IMR-90 (cell line): ENCODE measurements at regions not wholly inside any gene's neighbourhood (a gene's known extent, or its start where the extent isn't known, plus 50 kb on each side); places are given as distances from the start of the nearest gene placed in this dataset.

Source experiments
- ATAC-seq: fragments of 200-7000 bp; cut with Tn5 transposase; 2 replicates; pipeline ENCODE4 v1.9.1; 2020; ENCODE audit warnings: low read depth, mild to moderate bottlenecking, moderate library complexity
- BruUV-seq: library from RNA; stranded (reverse); fragments of 400-500 nt; replicated peaks from 2 replicates; lab custom pipeline; 2021; lab: Mats Ljungman, UMichigan
- CTCF ChIA-PET: fragments of 300-600 bp; formaldehyde crosslinking; extraction: SDS; loops from one replicate; lab custom pipeline; 2021; ENCODE audit warnings: antibody characterized with exemption; lab: Yijun Ruan, JAX
- POLR2A ChIA-PET: fragments of 300-600 bp; sonication (Branson Sonifier 250); formaldehyde crosslinking; loops from one replicate; lab custom pipeline; 2022; ENCODE audit warnings: antibody characterized with exemption; ENCODE audit not compliant: unreplicated experiment; lab: Charles Lee
- DNase-seq: peaks from one replicate; pipeline ENCODE4 v3.0.0; 2013
- H2AFZ ChIP-seq: replicated peaks from 2 replicates; pipeline ENCODE3; 2013; ENCODE audit warnings: low read length, mild to moderate bottlenecking; ENCODE audit not compliant: poor library complexity
- H2AK5ac ChIP-seq: 2 replicates; pipeline ENCODE4 v1.6.1; 2013; ENCODE audit warnings: low read depth, low read length, inconsistent platforms
- H2AK9ac ChIP-seq: replicated peaks from 2 replicates; pipeline ENCODE3; 2013; ENCODE audit warnings: mild to moderate bottlenecking, low read depth, low read length, moderate library complexity; ENCODE audit not compliant: poor library complexity
- H2BK120ac ChIP-seq: 2 replicates; pipeline ENCODE4 v1.6.1; 2013; ENCODE audit warnings: low read depth, low read length, inconsistent platforms
- H2BK15ac ChIP-seq: 3 replicates; pipeline ENCODE4 v1.6.1; 2013; ENCODE audit warnings: low read depth, low read length, inconsistent platforms
- H2BK20ac ChIP-seq: 2 replicates; pipeline ENCODE4 v1.6.1; 2013; ENCODE audit warnings: low read depth, mild to moderate bottlenecking, inconsistent platforms, low read length, moderate library complexity
- H2BK5ac ChIP-seq: 2 replicates; pipeline ENCODE4 v1.6.1; 2013; ENCODE audit warnings: mild to moderate bottlenecking, low read depth, low read length, inconsistent platforms; ENCODE audit not compliant: poor library complexity, severe bottlenecking
- H3K14ac ChIP-seq: replicated peaks from 2 replicates; pipeline ENCODE4 v1.6.1; 2013; ENCODE audit warnings: low read depth, low read length, inconsistent platforms
- H3K18ac ChIP-seq: 2 replicates; pipeline ENCODE4 v1.6.1; 2013; ENCODE audit warnings: low read depth, low read length, control low read depth
- H3K23ac ChIP-seq: 2 replicates; pipeline ENCODE4 v1.6.1; 2013; ENCODE audit warnings: low read depth, low read length, inconsistent platforms
- H3K27ac ChIP-seq: 2 replicates; pipeline ENCODE4 v1.5.1; 2013; ENCODE audit warnings: mild to moderate bottlenecking, control low read depth, low read length; ENCODE audit not compliant: insufficient read depth
- H3K27me3 ChIP-seq: 2 replicates; pipeline ENCODE4 v1.6.1; 2013; ENCODE audit warnings: low read length; ENCODE audit not compliant: control insufficient read depth, insufficient read depth
- H3K36me3 ChIP-seq: 2 replicates; pipeline ENCODE4 v1.6.1; 2013; ENCODE audit warnings: low read length, mixed read lengths; ENCODE audit not compliant: control insufficient read depth, insufficient read depth
- H3K4ac ChIP-seq: 2 replicates; pipeline ENCODE4 v1.6.1; 2013; ENCODE audit warnings: low read depth, low read length, inconsistent platforms
- H3K4me1 ChIP-seq: 2 replicates; pipeline ENCODE4 v1.6.1; 2013; ENCODE audit warnings: low read length, mixed read lengths; ENCODE audit not compliant: control insufficient read depth, insufficient read depth
- H3K4me2 ChIP-seq: 2 replicates; pipeline ENCODE4 v1.6.1; 2013; ENCODE audit warnings: low read depth, mild to moderate bottlenecking, control low read depth, low read length, moderate library complexity
- H3K4me3 ChIP-seq: 2 replicates; pipeline ENCODE4 v1.5.1; 2013; ENCODE audit warnings: low read depth, mild to moderate bottlenecking, control low read depth, low read length, moderate library complexity; ENCODE audit not compliant: insufficient read depth
- H3K56ac ChIP-seq: 2 replicates; pipeline ENCODE4 v1.6.1; 2013; ENCODE audit warnings: low read length, inconsistent platforms; ENCODE audit not compliant: insufficient read depth; ENCODE audit errors: extremely low read depth
- H3K79me1 ChIP-seq, 2 experiments: 2 replicates each; pipeline ENCODE4 v1.6.1; 2013; ENCODE audit warnings: low read length in 2 of 2, inconsistent platforms in 1 of 2, low read depth in 1 of 2
- H3K9ac ChIP-seq: 2 replicates; pipeline ENCODE4 v1.6.1; 2013; ENCODE audit warnings: low read depth, low read length, control low read depth
- H3K9me1 ChIP-seq: 2 replicates; pipeline ENCODE4 v1.6.1; 2013; ENCODE audit warnings: low read length, inconsistent platforms; ENCODE audit not compliant: insufficient read depth
- H3K9me3 ChIP-seq: 2 replicates; pipeline ENCODE4 v1.6.1; 2013; ENCODE audit warnings: low read length; ENCODE audit not compliant: control insufficient read depth, insufficient read depth
- H4K20me1 ChIP-seq: 2 replicates; pipeline ENCODE4 v1.6.1; 2013; ENCODE audit warnings: low read length, inconsistent platforms; ENCODE audit not compliant: insufficient read depth
- H4K5ac ChIP-seq: 2 replicates; pipeline ENCODE4 v1.6.1; 2013; ENCODE audit warnings: mild to moderate bottlenecking, low read depth, low read length, control low read depth
- H4K8ac ChIP-seq, 2 experiments: 2 replicates each; pipeline ENCODE4 v1.6.1; 2013; ENCODE audit warnings: low read depth in 2 of 2, low read length in 2 of 2, control low read depth in 1 of 2, inconsistent platforms in 1 of 2
- H4K91ac ChIP-seq: 2 replicates; pipeline ENCODE4 v1.6.1; 2013; ENCODE audit warnings: low read depth, low read length, inconsistent platforms; ENCODE audit not compliant: insufficient read depth
- BHLHE40 ChIP-seq: fragments of 150-350 bp; IDR thresholded peaks from 2 replicates; pipeline ENCODE4 v1.6.1; 2016; ENCODE audit warnings: mild to moderate bottlenecking, low read depth, low read length
- CHD1 ChIP-seq: IDR thresholded peaks from 2 replicates; pipeline ENCODE4 v1.6.1; 2012; ENCODE audit warnings: low read depth, low read length, improper control_type of control experiment
- FOS ChIP-seq: fragments of 150-350 bp; IDR thresholded peaks from 2 replicates; pipeline ENCODE4 v1.6.1; 2016; ENCODE audit warnings: low read depth, low read length
- NFE2L2 ChIP-seq: fragments of 150-350 bp; IDR thresholded peaks from 2 replicates; pipeline ENCODE4 v1.6.1; 2016; ENCODE audit warnings: low read depth, mild to moderate bottlenecking, low read length
- POLR2A ChIP-seq: IDR thresholded peaks from 2 replicates; pipeline ENCODE4 v1.6.1; 2012; ENCODE audit warnings: mild to moderate bottlenecking, low read depth, low read length
- WGBS, 2 experiments: methylation state at CpG; one replicate each; pipeline versions ENCODE4 v1.1.5 to v1.1.7; 2013; ENCODE audit warnings: missing lambda C conversion rate in 2 of 2; ENCODE audit not compliant: insufficient read length in 1 of 2; ENCODE audit errors: extremely low coverage in 2 of 2; 5-methylcytosine and 5-hydroxymethylcytosine counted together
- dilution Hi-C: fragments of 300-500 bp; cut with HindIII; formaldehyde crosslinking; loops from one replicate; pipeline ENCODE4 v1.14.3; 2018; ENCODE audit warnings: low sequenced_read_pairs; ENCODE audit not compliant: unreplicated experiment
- in situ Hi-C: fragments of 300-500 bp; cut with MboI; formaldehyde crosslinking; loops from 3 replicates; pipeline ENCODE4 v1.14.3; 2019; ENCODE audit warnings: low sequenced_read_pairs, inconsistent platforms, mixed read lengths
- intact Hi-C: fragments of 100-400 bp; cut with micrococcal nuclease; formaldehyde crosslinking; loops from 2 replicates; pipeline ENCODE4 v1.10.0; 2022

GRCh38 chr2:17401096-17401495 is 117.1 kb downstream of the RAD51AP2 start:
- no peak overlapping the region for H3K18ac ChIP-seq
- TF ChIP-seq BHLHE40 = no peak
- TF ChIP-seq CHD1 = no peak
- TF ChIP-seq POLR2A = no peak
- no peak for TF ChIP-seq NFE2L2
- no peak for TF ChIP-seq FOS
- dilution Hi-C loops (no loop called here), intact Hi-C loops (no loop called here), in situ Hi-C loops (no loop called here)
- H2AFZ ChIP-seq = no peak overlapping the region
- no peaks in the 10 kb centered on the region for H3K9me3 ChIP-seq
- ATAC-seq (no peak), DNase-seq (no peak)
- H3K4ac ChIP-seq = no peak overlapping the region
- H3K56ac ChIP-seq = no peak overlapping the region
- H3K36me3 ChIP-seq = no peaks in the 10 kb centered on the region
- H4K5ac ChIP-seq = no peak overlapping the region
- H3K23ac ChIP-seq = no peak overlapping the region
- BruUV-seq = no TSS peak
- no peak overlapping the region for H2AK9ac ChIP-seq
- no peak overlapping the region for H4K91ac ChIP-seq
- no peak overlapping the region for H4K8ac ChIP-seq
- no peak overlapping the region for H3K4me3 ChIP-seq
- no peak overlapping the region for H2BK5ac ChIP-seq
- WGBS, 2 experiments = no CpG with 5 or more reads among the region's 1 CpG
- H4K20me1 ChIP-seq = no peaks in the 10 kb centered on the region
- no peak overlapping the region for H3K14ac ChIP-seq
- no peak overlapping the region for H3K27ac ChIP-seq
- H3K27me3 ChIP-seq = no peaks in the 10 kb centered on the region
- H2AK5ac ChIP-seq = no peak overlapping the region
- POLR2A ChIA-PET = no interaction called here
- H2BK20ac ChIP-seq = no peak overlapping the region
- H3K79me1 ChIP-seq = no peaks in the 10 kb centered on the region
- H3K4me2 ChIP-seq = no peak overlapping the region
- no peaks in the 10 kb centered on the region for H3K4me1 ChIP-seq
- no peak overlapping the region for H3K9ac ChIP-seq
- H2BK15ac ChIP-seq = no peak overlapping the region
- H3K9me1 ChIP-seq = no peaks in the 10 kb centered on the region
- CTCF ChIA-PET = no interaction called here
- no peak overlapping the region for H2BK120ac ChIP-seq
